HG02678 (cell line): ENCODE measurements at regions not wholly inside any gene's neighbourhood (a gene's known extent, or its start where the extent isn't known, plus 50 kb on each side); places are given as distances from the start of the nearest gene placed in this dataset.
"Not testable (repeated sequence)": the region's sequence is repeated elsewhere in the genome, so short reads cannot be mapped to it uniquely, and the experiment has no call there.

ENCODE experiments used
- ATAC-seq: cut with Tn5 transposase; IDR thresholded peaks from one replicate; pipeline ENCODE4 v1.9.1; 2021; ENCODE audit warnings: mild to moderate bottlenecking, moderate library complexity; ENCODE audit not compliant: unreplicated experiment

- ATAC-seq = no peak
These were observed 104.9 kb downstream of the FEM1C start for GRCh38 chr5:115439639-115440038.

- no peak for ATAC-seq
These were observed 105.5 kb downstream of the FEM1C start for GRCh38 chr5:115439042-115439441.

DNA sequence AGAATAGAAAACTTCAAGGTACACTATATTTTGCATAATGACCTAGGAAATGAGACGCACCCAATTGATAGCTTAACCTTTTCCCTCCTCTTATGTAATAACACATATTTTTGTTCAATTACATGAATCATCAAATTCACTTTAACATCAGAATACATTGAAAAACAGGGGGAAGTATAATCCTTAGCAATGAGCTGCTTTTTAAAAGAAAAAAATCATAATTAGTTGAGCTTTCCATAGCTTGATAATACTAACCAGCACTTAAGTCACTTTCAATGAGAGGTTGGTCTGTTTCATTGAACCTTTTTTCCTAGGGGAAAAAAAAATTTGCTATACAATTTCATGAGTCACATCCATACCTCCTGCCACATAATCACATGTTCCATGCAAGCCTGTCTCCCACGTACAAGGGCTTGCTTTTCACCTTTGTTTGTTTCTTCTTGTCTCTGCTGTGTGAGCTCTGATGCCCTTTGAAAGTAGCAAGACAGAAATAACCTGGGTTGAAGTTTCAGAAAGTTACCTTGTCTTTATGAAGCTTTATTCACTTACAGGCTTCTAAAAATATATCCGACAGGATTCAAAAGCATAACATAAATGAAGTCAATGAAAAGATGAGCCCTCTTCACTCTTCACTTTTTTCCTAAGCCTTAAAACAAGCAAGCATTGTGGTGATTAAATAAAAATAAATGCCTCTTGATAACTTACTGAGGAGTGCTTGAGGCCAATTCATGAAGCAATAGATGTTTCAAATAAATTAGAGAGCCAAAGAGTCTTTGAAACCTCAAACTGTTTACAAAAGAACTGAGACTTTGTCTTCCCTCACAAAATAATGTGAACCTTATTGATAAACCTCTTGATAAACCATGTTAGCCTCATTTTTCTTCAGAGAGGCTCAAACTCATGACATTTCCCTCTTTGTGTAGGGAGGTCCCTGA lies 108.5 kb downstream of the FEM1C start:
- no peak for ATAC-seq

DNA sequence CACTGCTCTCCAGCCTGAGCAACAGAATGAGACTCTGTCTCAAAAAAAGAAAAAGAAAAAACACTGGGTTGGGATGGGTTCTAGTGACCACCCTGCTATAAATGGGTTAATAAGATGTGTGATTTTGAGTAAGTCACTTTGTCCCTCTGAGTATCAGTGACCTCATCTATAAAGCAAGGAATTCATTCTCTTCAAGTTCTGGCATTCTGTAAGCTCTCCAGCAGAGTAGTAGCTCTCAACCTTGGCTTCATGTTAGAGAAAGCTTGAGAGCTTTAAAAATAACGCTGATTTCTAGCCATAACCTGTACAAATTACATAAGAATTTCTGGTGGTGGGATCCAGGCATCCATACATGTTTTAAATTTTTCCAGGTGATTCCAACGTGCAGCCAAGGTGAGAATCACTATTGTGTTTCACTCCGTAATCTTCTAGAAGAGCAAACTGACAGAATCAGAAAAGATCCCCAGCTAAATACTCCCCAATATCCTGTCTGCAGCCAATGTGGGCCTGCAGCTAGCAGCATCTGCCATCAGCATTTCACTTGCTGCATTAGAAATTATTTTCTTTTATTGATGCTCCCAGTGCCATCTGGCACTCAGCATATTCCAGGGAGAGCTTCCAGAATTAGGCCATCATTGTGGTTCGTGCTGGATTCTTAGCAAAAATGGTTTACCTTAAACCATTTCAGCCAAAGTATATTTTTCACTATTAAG lies 109.4 kb downstream of the FEM1C start:
- no peak for ATAC-seq

- ATAC-seq = no peak
These were observed 110.7 kb downstream of the FEM1C start for GRCh38 chr5:115433918-115434317.

GRCh38 chr5:115432691-115433090 lies 111.9 kb downstream of the FEM1C start:
- ATAC-seq = no peak

GRCh38 chr5:115431116-115431515 lies 113.5 kb downstream of the FEM1C start:
- no peak for ATAC-seq

- no peak for ATAC-seq
These were observed 114.2 kb downstream of the FEM1C start for GRCh38 chr5:115430374-115430773.

GRCh38 chr5:115429345-115429940 lies 115.1 kb downstream of the FEM1C start:
- no peak for ATAC-seq

DNA sequence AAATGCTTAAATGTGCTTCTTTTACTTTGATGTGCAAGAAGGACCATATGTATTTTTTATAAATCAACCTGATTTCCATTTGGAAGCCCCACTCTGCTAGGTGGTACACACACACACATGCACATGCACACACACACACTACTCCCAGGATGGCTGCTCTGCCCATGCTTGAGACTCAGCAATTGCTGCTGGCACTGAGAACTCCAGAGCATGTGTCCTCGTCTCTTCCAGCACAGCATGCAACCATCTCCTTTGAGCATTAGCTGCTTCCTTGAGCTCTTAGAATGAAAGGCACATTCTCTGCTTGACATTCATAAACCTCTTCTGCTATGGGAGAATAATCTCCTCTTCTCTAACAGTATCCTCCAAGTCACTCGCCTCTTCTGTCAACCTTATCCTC lies 115.9 kb downstream of the FEM1C start:
- ATAC-seq = no peak

- ATAC-seq = no peak
These were observed 116.3 kb downstream of the FEM1C start for GRCh38 chr5:115428248-115428647.

DNA sequence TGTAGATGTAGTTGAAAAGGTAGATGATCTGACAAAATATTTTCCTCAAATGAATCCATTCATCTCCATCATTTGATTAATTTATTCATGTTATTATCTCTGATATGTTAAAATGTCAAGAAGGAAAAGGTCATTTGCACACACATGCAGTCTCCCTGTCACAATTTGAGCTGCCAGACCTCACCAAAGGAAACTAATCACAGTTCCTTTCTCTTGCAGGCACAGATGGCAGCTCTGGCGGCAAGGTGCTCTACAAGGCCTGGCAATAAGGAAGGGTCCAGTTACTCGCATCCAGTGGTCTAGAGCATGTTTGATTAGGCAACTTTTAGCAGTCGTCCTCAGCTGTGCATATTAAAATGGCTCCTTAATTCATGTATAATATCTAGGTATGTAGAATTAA lies 120.1 kb downstream of the FEM1C start:
- ATAC-seq = no peak

GRCh38 chr5:115424030-115424429 lies 120.5 kb downstream of the FEM1C start:
- ATAC-seq = no peak

DNA sequence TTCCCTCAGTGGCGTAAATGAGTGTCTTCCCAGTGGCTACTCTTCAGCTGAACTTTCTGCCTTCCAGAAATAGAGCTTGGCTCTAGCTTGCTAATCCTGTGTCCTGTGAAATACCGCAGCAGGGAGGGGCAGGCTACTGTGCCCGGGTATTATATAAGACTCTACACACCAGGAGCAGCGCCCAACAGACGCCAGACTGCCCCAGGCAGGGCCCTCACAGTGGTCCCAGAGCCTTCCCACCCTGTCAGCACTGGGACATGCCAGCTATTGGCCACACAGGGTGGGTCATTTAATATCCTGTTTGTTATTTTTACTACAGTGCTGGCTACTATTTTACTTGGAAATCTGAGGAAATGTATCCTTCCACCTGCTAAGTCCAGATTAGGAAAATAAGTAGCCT lies 121.0 kb downstream of the FEM1C start:
- no peak for ATAC-seq

- no peak for ATAC-seq
These were observed 121.5 kb downstream of the FEM1C start for GRCh38 chr5:115423051-115423450.

DNA sequence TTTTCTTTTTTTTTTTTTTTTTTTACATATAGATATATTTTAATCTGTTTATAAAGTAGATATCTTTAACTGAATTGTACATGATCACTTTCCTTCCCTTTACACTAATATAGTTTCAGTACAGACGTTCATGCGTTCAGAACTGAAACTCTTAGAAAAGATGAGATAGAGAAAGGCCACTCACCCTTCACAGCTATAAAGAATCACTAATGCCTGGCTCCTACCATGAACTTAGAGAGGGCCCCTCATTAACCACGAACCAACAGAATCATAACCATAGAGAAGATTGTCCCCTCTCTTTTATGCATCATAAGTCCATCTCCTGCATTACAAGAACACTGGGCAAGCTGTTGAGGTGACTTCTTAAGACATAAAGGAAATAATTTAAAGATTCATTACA lies 123.8 kb downstream of the FEM1C start:
- ATAC-seq = not testable (repeated sequence)

GRCh38 chr5:115419846-115420585 lies 123.6 kb upstream of the CCDC112 start:
- no peak for ATAC-seq

DNA sequence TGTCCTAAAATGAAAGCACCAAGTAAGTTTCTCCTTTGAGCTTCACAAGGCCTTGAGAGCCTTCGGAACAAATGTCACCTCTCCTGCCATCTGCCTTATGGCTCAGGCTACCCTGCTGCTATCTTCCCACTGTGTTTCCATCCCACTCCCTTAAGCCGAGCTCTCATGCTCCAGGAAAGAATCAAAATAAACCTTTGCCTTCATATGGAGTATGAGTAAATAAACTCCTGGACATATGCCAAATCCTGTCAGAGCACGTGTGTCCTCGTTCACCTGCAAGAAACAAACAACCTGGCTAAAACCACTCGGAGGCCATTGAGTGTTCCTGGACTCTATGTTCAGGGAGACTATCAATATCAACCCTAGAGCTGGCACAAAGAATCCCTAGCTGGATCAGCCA lies 122.3 kb upstream of the CCDC112 start:
- ATAC-seq = no peak

GRCh38 chr5:115417076-115417475 lies 120.6 kb upstream of the CCDC112 start:
- no peak for ATAC-seq

- no peak for ATAC-seq
These were observed 118.7 kb upstream of the CCDC112 start for GRCh38 chr5:115415143-115415491.
